H9 (cell line): ENCODE measurements at regions not wholly inside any gene's neighbourhood (a gene's known extent, or its start where the extent isn't known, plus 50 kb on each side); places are given as distances from the start of the nearest gene placed in this dataset.

Experiments
- DNase-seq: peaks from one replicate; pipeline ENCODE4 v3.0.0-alpha.2; 2017
- H2AFZ ChIP-seq: one replicate; pipeline ENCODE4 v1.6.1; 2013; ENCODE audit warnings: mild to moderate bottlenecking, low read length, control low read depth, moderate library complexity
- H2AK5ac ChIP-seq: 2 replicates; pipeline ENCODE4 v1.6.1; 2013; ENCODE audit warnings: low read length, control low read depth, mixed read lengths; ENCODE audit not compliant: insufficient read length
- H2BK120ac ChIP-seq: one replicate; pipeline ENCODE4 v1.6.1; 2013; ENCODE audit warnings: low read depth, mild to moderate bottlenecking, low read length, control low read depth, inconsistent platforms; ENCODE audit not compliant: poor library complexity, severe bottlenecking
- H2BK12ac ChIP-seq: 2 replicates; pipeline ENCODE4 v1.6.1; 2013; ENCODE audit warnings: low read length, control low read depth, mixed read lengths, low read depth; ENCODE audit not compliant: insufficient read length
- H2BK15ac ChIP-seq: 2 replicates; pipeline ENCODE4 v1.6.1; 2013; ENCODE audit warnings: low read depth, low read length, control low read depth
- H2BK20ac ChIP-seq: one replicate; pipeline ENCODE4 v1.6.1; 2013; ENCODE audit warnings: low read depth, mild to moderate bottlenecking, low read length, control low read depth, inconsistent platforms; ENCODE audit not compliant: poor library complexity, severe bottlenecking
- H2BK5ac ChIP-seq: 2 replicates; pipeline ENCODE4 v1.6.1; 2013; ENCODE audit warnings: low read length, control low read depth, mixed read lengths; ENCODE audit not compliant: insufficient read length
- H3K14ac ChIP-seq: 2 replicates; pipeline ENCODE4 v1.6.1; 2013; ENCODE audit warnings: low read length, control low read depth; ENCODE audit not compliant: insufficient read depth
- H3K18ac ChIP-seq: 2 replicates; pipeline ENCODE4 v1.6.1; 2013; ENCODE audit warnings: low read depth, mild to moderate bottlenecking, mixed read lengths, low read length, control low read depth; ENCODE audit not compliant: insufficient read length
- H3K23ac ChIP-seq: 2 replicates; pipeline ENCODE4 v1.6.1; 2013; ENCODE audit warnings: low read length, control low read depth, mixed read lengths, low read depth; ENCODE audit not compliant: insufficient read length
- H3K23me2 ChIP-seq: 2 replicates; pipeline ENCODE4 v1.6.1; 2013; ENCODE audit warnings: low read depth, mild to moderate bottlenecking, mixed read lengths, low read length, control low read depth; ENCODE audit not compliant: insufficient read length, poor library complexity, severe bottlenecking
- H3K27ac ChIP-seq: 2 replicates; pipeline ENCODE4 v1.5.1; 2013; ENCODE audit warnings: low read length, control low read depth, mixed read lengths, low read depth; ENCODE audit not compliant: insufficient read length
- H3K27me3 ChIP-seq: 2 replicates; pipeline ENCODE4 v1.6.1; 2013; ENCODE audit warnings: low read length, control low read depth, inconsistent platforms; ENCODE audit not compliant: insufficient read depth
- H3K4ac ChIP-seq: 2 replicates; pipeline ENCODE4 v1.6.1; 2013; ENCODE audit warnings: low read depth, mild to moderate bottlenecking, control low read depth, inconsistent platforms, low read length, moderate library complexity
- H3K4me1 ChIP-seq: 2 replicates; pipeline ENCODE4 v1.6.1; 2013; ENCODE audit warnings: low read length, control low read depth, inconsistent platforms; ENCODE audit not compliant: insufficient read depth
- H3K4me2 ChIP-seq: 2 replicates; pipeline ENCODE4 v1.6.1; 2013; ENCODE audit warnings: low read length, control low read depth, mixed read lengths; ENCODE audit not compliant: insufficient read length, insufficient read depth
- H3K56ac ChIP-seq: 2 replicates; pipeline ENCODE4 v1.6.1; 2013; ENCODE audit warnings: low read depth, mild to moderate bottlenecking, mixed read lengths, low read length, control low read depth; ENCODE audit not compliant: insufficient read length
- H3K79me1 ChIP-seq: 2 replicates; pipeline ENCODE4 v1.6.1; 2013; ENCODE audit warnings: low read depth, mild to moderate bottlenecking, moderate library complexity, low read length, control low read depth, inconsistent platforms; ENCODE audit not compliant: insufficient read depth, poor library complexity, severe bottlenecking
- H3K79me2 ChIP-seq: 2 replicates; pipeline ENCODE4 v1.6.1; 2013; ENCODE audit warnings: low read length, control low read depth, inconsistent platforms; ENCODE audit not compliant: insufficient read depth
- H3K9ac ChIP-seq: 2 replicates; pipeline ENCODE4 v1.6.1; 2013; ENCODE audit warnings: low read length, control low read depth, mixed read lengths; ENCODE audit not compliant: insufficient read length; ENCODE audit errors: extremely low read depth
- H3K9me3 ChIP-seq: one replicate; pipeline ENCODE4 v1.6.1; 2013; ENCODE audit warnings: low read depth, low read length, inconsistent platforms; ENCODE audit not compliant: control insufficient read depth
- H3T11ph ChIP-seq: one replicate; pipeline ENCODE4 v1.6.1; 2013; ENCODE audit warnings: mild to moderate bottlenecking, low read length, control low read depth, inconsistent platforms
- H4K20me1 ChIP-seq: one replicate; pipeline ENCODE4 v1.6.1; 2013; ENCODE audit not compliant: control insufficient read depth, insufficient read length, insufficient read depth
- H4K5ac ChIP-seq: 2 replicates; pipeline ENCODE4 v1.6.1; 2013; ENCODE audit warnings: low read depth, mild to moderate bottlenecking, mixed read lengths, low read length, control low read depth; ENCODE audit not compliant: insufficient read length
- H4K8ac ChIP-seq: replicated peaks from 2 replicates; pipeline ENCODE4 v1.6.1; 2013; ENCODE audit warnings: low read length, control low read depth, mixed read lengths, low read depth; ENCODE audit not compliant: insufficient read length
- H4K91ac ChIP-seq: 2 replicates; pipeline ENCODE4 v1.6.1; 2013; ENCODE audit warnings: low read depth, mild to moderate bottlenecking, moderate library complexity, mixed read lengths, low read length, control low read depth; ENCODE audit not compliant: insufficient read length
- H3K27ac Mint-ChIP-seq, 3 experiments: 2 replicates in 2 of 3; 3 replicates in 1 of 3; pipeline ENCODE4 v1.8.0; 2020 to 2021; ENCODE audit warnings: mixed read lengths in 3 of 3, mild to moderate bottlenecking in 1 of 3, moderate library complexity in 1 of 3
- H3K27me3 Mint-ChIP-seq: 2 replicates; pipeline ENCODE4 v1.8.0; 2021; ENCODE audit warnings: low read depth, mild to moderate bottlenecking, moderate library complexity, mixed read lengths
- H3K36me3 Mint-ChIP-seq, 3 experiments: 2 replicates in 2 of 3; 3 replicates in 1 of 3; pipeline ENCODE4 v1.8.0; 2020 to 2021; ENCODE audit warnings: low read depth in 3 of 3, mixed read lengths in 3 of 3; ENCODE audit not compliant: insufficient read depth in 1 of 3
- H3K4me1 Mint-ChIP-seq, 2 experiments: 2 replicates each; pipeline ENCODE4 v1.8.0; 2020; ENCODE audit warnings: mixed read lengths in 2 of 2
- H3K4me3 Mint-ChIP-seq, 2 experiments: 2 replicates in 1 of 2; 3 replicates in 1 of 2; pipeline ENCODE4 v1.8.0; 2020 to 2021; ENCODE audit warnings: mild to moderate bottlenecking in 2 of 2, mixed read lengths in 2 of 2, moderate library complexity in 1 of 2
- H3K9me3 Mint-ChIP-seq, 2 experiments: 2 replicates in 1 of 2; 3 replicates in 1 of 2; pipeline ENCODE4 v1.8.0; 2020; ENCODE audit warnings: mild to moderate bottlenecking in 2 of 2, mixed read lengths in 2 of 2, moderate library complexity in 1 of 2
- CTCF ChIP-seq: fragments of 200-600 bp; sonication (generic); conservative IDR thresholded peaks from 3 replicates; pipeline ENCODE4 v1.8.0; 2021; ENCODE audit warnings: antibody characterized with exemption, mild to moderate bottlenecking
- WGBS: extraction: QIAGEN DNeasy Blood & Tissue Kit; methylation state at CpG from one replicate; pipeline ENCODE4 v1.1.7; 2013; ENCODE audit warnings: missing lambda C conversion rate, low lambda C conversion rate, mixed read lengths; ENCODE audit not compliant: insufficient read length; ENCODE audit errors: extremely low coverage; 5-methylcytosine and 5-hydroxymethylcytosine counted together

DNA sequence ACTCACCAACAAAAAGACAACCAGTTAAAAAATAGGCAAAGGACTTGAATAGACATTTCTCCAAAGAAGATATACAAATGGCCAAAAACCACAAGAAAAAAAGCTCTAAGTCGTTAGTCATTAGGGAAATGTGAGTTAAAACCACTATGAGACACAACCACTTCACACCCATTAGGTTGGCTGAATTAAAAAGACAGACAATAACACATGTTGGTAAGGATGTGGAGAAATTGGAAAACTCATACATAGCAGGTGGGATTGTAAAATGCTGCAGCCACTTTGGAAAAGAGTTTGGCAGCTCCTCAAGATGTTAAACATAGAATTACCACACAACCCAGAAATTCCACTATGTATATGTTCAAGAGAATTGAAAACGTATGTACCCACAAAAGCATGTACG is 117.6 kb upstream of the SPATS2L start:
- Histone ChIP-seq H3K4ac (no peak overlapping the region), H2BK120ac (no peak overlapping the region), H2BK12ac (no peak overlapping the region), H3K9ac (no peak overlapping the region), H3K4me1 (peaks cover 11% of the 10 kb centered on the region), H4K8ac (no peak overlapping the region), H3K4me2 (no peak overlapping the region), H2BK20ac (no peak overlapping the region), H3K23me2 (no peaks in the 10 kb centered on the region), H3K18ac (no peak overlapping the region), H3K79me1 (no peaks in the 10 kb centered on the region), H3K14ac (no peak overlapping the region), H3K27ac (no peak overlapping the region), H2AFZ (no peak overlapping the region), H3K27me3 (no peaks in the 10 kb centered on the region), H2AK5ac (no peak overlapping the region), H4K20me1 (no peaks in the 10 kb centered on the region), H2BK15ac (no peak overlapping the region), H4K91ac (no peak overlapping the region), H4K5ac (no peak overlapping the region), H3K9me3 (no peaks in the 10 kb centered on the region), H3K23ac (no peak overlapping the region), H3K56ac (no peak overlapping the region), H3T11ph (no peak overlapping the region), H2BK5ac (no peak overlapping the region), H3K79me2 (no peaks in the 10 kb centered on the region)
- Mint-ChIP-seq H3K27ac (no peak overlapping the region), H3K4me3 (no peak overlapping the region), H3K4me1 (peaks cover 25 to 36% of the 10 kb centered on the region in 2 experiments), H3K27me3 (no peaks in the 10 kb centered on the region; the same call in 1 of the 2 replicates), H3K36me3 (peaks cover 0 to 5% (median 2%) of the 10 kb centered on the region in 3 experiments; a peak in 3 of 7 replicates), H3K9me3 (no peaks in the 10 kb centered on the region; a peak in 1 of 5 replicates)
- TF ChIP-seq CTCF, result no peak
- DNase-seq, result no peak
- WGBS, result no CpG with 5 or more reads among the region's 3 CpGs
